ENCODE measurements at regions not wholly inside any gene's neighbourhood (a gene's known extent, or its start where the extent isn't known, plus 50 kb on each side); places are given as distances from the start of the nearest gene placed in this dataset.
A peak's percentile ranks its signal among the peaks of the same experiment; 100 is the strongest.

- no peak for DNase-seq
These were observed 270.1 kb upstream of the CNTN4 start for GRCh38 chr3:1828519-1828918.

- no peak for DNase-seq
These were observed 267.8 kb upstream of the CNTN4 start for GRCh38 chr3:1830851-1831250.

GRCh38 chr3:1832395-1832794 is 266.3 kb upstream of the CNTN4 start:
- no peak for DNase-seq

GRCh38 chr3:1843111-1843510 is 255.6 kb upstream of the CNTN4 start:
- DNase-seq, result no peak

- no peak for DNase-seq
These were observed 251.1 kb upstream of the CNTN4 start for GRCh38 chr3:1847571-1847970.

GRCh38 chr3:1848935-1849334 is 249.7 kb upstream of the CNTN4 start:
- DNase-seq, result no peak

GRCh38 chr3:1852950-1853349 is 245.7 kb upstream of the CNTN4 start:
- no peak for DNase-seq

- peak; percentile 9 for DNase-seq
These were observed 242.8 kb upstream of the CNTN4 start for GRCh38 chr3:1855841-1856240.

- no peak for DNase-seq
These were observed 227.9 kb upstream of the CNTN4 start for GRCh38 chr3:1870738-1871137.

GRCh38 chr3:1883534-1883933 is 215.1 kb upstream of the CNTN4 start:
- DNase-seq, result no peak

- DNase-seq, result no peak
These were observed 206.2 kb upstream of the CNTN4 start for GRCh38 chr3:1892459-1892858.

- DNase-seq, result peak; percentile 8
These were observed 196.2 kb upstream of the CNTN4 start for GRCh38 chr3:1902416-1902815.

- no peak for DNase-seq
These were observed 195.6 kb upstream of the CNTN4 start for GRCh38 chr3:1903111-1903510.

- no peak for DNase-seq
These were observed 190.8 kb upstream of the CNTN4 start for GRCh38 chr3:1907911-1908310.

- DNase-seq, result peak; percentile 18
These were observed 189.8 kb upstream of the CNTN4 start for GRCh38 chr3:1908651-1909445.

GRCh38 chr3:1910322-1910721 is 188.3 kb upstream of the CNTN4 start:
- DNase-seq, result peak; percentile 14

- no peak for DNase-seq
These were observed 168.8 kb upstream of the CNTN4 start for GRCh38 chr3:1929788-1930414.

- DNase-seq, result peak; percentile 11
These were observed 159.7 kb upstream of the CNTN4 start for GRCh38 chr3:1938975-1939374.

- no peak for DNase-seq
These were observed 155.9 kb upstream of the CNTN4 start for GRCh38 chr3:1942781-1943180.

GRCh38 chr3:1943395-1944118 is 155.1 kb upstream of the CNTN4 start:
- DNase-seq, result no peak

GRCh38 chr3:1945698-1946097 is 153.0 kb upstream of the CNTN4 start:
- DNase-seq, result no peak

- no peak for DNase-seq
These were observed 145.1 kb upstream of the CNTN4 start for GRCh38 chr3:1953536-1953935.

- DNase-seq, result no peak
These were observed 144.0 kb upstream of the CNTN4 start for GRCh38 chr3:1954632-1955031.

- no peak for DNase-seq
These were observed 143.5 kb upstream of the CNTN4 start for GRCh38 chr3:1955170-1955569.
